Hematopoietic multipotent progenitor cell treated with erythropoietin and hydrocortisone succinate and interleukin-3 and kit ligand, for 17 days (in vitro differentiated cells): ENCODE measurements at regions not wholly inside any gene's neighbourhood (a gene's known extent, or its start where the extent isn't known, plus 50 kb on each side); places are given as distances from the start of the nearest gene placed in this dataset.
"Not testable (repeated sequence)": the region's sequence is repeated elsewhere in the genome, so short reads cannot be mapped to it uniquely, and the experiment has no call there.

Source experiments
- DNase-seq: peaks from one replicate; pipeline ENCODE4 v3.0.0-alpha.2; 2015; ENCODE audit warnings: low spot score

DNA sequence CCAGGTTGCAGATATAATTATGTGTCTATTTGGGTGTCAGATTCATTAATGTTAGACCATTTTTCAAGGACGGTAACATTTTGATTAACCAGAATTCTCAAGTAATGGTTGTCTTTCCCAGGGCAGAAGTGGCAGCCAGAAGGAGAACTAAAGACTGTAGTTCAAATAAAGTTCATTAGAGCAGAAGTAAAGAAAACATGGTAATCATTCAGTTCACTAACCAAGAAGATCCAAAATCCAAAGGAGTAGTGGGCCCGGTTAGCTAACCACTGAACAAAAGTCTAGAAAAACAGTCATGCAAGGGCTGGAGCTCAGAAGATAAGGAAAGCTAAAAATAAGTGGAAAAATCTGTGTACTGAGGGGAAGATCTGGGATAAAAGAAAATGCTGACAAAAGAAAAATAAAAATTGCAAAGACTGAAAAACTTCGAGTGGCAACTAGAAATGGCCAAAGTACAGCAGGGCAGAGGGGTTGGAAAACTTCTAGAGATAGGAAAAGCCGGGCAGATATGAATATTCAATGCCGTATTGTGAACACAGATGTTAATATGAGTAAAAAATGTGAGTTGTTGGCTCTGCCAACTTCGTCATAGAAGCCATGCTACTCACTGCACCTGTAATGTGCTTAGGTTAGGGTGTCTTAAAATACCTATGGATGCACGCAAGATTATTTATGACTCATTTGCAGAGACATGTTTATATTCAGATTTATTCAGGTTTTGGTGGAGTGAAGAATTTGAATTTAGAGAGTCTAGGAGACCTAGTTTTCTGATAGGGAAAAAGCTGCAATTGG, 925.9 kb downstream of the LTN1 start:
- DNase-seq: no peak

DNA sequence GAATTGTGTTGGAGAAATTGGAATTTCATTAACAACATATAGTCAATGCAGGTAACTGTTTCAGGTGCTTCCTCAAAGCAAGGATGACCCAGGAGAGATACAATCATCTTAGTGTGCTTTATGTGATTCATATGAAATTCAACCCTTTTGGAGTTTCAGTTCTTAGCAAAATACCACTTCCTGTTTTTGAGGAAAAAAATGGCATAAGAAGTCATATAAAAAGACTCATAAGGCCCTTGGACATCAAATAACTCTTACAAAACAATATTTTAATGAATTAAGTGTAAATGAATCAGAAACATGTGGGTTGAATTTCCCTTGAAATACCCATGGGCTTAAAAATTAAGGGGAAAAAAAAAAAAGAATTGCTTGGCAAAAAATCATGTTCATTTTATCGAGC, 926.6 kb downstream of the LTN1 start:
- DNase-seq: no peak

DNA sequence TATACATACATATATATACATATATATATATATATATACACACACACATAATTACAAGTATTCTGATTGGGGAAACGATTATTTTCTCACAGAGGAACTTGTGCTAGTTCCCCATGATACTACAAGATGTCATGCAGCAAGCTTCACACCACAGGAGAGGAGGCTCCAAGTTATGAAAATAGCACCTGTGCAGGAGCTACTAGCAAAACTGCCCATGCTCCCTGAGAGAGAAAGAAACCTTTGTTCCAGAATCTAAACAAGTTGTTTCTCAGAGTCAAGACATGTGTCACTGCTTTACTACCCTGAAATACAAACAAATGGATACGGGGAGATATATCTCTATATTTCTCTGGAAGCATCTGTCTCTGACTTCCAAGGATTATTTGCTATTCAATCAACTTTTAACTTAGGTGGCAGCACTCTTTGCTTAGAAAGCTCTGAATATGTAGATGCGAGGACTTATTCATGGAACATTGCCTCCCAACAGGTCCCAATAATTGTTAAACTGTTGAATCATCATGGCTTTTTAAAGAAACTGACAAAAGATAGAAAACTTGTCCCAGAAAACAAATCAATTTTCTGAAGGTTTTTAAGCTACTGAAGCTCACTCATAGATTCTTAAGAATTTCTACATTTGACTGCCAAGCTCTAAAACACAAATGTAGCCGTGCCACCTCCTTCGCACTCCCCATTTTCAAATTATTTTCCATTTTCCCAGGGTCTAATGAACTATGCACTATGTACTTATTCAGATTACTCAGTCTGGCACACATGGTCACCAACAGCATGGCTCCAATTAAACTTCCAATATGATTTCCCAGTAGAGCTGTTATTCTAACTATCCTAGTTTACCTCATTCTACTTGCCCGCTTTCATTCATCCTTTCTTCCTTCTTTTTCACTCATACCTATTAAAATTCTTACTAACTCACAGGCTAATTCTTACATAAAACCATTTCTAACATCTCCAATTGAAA, 929.1 kb downstream of the LTN1 start:
- no peak for DNase-seq

DNA sequence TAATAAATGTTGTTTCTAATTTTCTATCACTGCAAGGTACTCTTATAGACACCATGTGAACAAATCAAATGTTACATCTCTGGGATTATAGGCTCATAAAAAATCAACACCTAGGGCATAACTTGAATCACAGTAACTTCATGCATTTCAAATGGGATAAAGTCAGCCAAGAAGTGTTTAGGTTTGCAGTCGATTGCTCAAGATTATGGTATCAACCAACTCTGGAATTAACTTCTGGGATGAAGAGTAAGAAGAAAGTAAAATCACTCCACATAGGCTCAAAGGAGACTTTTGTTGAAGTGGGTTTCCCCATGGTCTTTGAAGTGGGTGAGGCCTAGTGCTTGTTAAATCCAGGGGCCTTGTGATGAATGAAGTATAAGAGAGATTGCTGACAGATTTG, 939.7 kb downstream of the LTN1 start:
- DNase-seq: not testable (repeated sequence)

DNA sequence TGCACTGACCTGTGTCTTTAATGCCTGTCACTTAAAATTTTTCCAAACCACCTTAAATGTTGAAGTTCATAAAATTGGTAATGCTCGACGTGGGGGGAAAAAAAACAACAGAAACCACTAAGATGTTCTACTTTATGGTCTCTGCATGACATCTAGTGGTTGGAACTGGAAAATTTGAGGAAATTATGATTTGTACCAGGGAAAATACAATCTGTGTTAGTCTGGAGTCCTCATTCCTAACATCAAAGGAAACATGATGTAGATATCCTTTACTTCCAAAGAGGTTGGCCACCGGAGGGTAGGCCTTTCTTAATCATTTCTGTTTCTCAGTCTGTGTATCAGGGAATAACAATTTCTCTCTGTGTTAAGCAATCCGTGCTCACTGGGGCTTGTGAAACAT, 941.0 kb downstream of the LTN1 start:
- DNase-seq: not testable (repeated sequence)

DNA sequence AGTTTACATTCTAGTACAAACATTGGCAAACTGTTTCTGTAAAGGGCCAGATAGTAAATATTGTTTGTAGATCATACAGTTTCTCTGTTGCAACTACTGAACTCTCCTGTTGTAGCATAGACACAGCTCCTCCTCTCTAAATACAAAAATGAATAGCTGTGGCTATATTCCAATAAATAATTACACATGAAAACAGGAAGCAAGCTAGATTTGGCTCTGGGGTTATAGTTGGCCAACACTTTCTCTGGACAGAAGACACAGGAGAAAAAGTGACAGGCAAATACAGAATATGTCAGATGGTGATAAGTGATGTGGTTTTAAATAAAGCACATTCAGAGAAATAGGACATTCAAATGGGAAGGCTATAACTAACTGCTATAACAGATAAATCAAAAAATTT, 957.0 kb downstream of the LTN1 start:
- not testable (repeated sequence) for DNase-seq

DNA sequence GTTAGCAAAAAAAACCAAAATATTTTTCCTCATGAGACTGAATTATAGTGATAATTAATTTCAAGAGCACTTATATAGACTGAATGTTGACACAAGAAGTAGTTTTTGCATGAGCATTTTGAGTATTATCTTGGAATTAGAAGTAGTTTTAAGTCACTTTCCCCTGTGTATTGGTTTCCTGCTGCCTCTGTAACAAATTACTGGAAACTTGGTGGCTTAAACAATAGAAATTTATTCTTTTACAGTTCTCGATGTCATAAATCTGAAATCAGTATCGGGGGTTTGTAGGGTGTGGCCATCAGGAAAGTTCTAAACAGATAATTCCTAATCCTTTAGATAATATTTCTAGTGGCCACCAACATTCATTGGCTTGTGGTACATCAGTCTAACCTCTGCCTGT, 957.8 kb downstream of the LTN1 start:
- DNase-seq: not testable (repeated sequence)

DNA sequence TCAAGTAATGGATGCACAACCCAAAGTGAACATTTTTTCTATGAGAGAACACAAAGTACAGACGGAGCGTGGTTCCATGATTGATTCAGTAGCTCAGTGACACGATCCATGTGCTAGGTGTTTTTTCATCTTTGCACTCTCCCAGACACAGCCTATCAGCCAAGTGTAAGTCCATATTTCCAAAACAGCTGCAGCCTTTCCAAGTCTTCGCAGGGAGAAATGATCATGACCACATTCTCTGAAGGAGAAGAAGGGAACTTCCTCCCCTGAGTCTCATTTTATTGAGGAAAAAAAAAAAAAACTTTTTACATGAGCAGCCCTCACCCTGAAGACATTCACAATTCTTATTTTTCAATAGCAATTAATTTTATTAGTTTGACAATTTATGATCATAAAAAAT, 958.3 kb downstream of the LTN1 start:
- DNase-seq: not testable (repeated sequence)

DNA sequence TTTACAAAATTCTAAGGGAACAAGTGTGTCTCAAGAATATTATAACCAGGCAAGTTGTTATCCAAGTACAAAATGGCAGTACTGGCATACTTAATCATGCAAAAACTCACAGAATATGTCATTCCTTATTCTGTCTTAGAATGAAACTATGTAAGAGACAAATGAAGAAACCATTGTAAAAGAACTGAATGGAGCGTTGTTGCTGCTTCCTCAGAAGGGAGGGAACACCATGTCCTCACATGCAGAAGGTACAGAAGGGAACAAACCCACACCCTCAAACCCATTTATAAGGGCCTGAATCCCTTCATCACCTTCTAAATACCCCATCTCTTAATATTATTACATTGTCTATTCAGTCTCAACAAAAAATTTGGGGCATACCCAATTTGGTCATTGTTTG, 960.0 kb downstream of the LTN1 start:
- DNase-seq: not testable (repeated sequence)

DNA sequence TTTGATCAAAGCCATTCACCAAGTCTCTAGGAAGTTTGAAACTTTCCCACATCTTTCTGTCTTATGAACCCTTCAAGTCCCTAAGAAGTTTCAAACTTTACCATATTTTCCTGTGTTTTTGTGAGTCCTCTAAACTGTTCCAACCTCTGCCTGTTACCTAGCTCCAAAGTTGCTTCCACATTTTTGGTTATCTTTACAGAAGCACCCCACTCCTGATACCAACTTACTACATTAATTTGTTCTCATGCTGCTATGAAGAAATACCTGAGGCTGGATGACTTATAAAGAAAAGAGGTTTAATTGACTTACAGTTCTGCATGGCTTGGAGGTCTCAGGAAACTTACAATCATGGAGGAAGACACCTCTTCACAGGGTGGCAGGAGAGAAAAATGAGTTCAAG, 961.6 kb downstream of the LTN1 start:
- not testable (repeated sequence) for DNase-seq

DNA sequence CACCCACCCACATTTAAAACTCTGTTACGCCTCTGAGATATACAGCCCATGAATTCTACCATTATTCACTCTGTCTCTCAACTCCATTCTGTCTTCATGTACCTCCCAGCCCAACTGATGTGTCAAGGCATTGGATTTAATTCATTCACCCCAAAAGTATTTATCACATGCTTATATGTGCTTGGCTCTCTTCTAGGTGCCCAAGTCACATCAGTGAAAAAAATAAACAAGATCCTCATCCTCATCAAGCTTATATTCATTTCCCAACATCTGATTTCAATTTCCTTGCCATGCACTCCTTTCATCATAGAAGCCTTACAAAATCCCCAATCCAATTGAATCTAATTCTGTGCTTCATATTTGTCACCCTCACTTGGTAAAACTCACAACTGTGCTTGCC, 967.6 kb downstream of the LTN1 start:
- DNase-seq: no peak

DNA sequence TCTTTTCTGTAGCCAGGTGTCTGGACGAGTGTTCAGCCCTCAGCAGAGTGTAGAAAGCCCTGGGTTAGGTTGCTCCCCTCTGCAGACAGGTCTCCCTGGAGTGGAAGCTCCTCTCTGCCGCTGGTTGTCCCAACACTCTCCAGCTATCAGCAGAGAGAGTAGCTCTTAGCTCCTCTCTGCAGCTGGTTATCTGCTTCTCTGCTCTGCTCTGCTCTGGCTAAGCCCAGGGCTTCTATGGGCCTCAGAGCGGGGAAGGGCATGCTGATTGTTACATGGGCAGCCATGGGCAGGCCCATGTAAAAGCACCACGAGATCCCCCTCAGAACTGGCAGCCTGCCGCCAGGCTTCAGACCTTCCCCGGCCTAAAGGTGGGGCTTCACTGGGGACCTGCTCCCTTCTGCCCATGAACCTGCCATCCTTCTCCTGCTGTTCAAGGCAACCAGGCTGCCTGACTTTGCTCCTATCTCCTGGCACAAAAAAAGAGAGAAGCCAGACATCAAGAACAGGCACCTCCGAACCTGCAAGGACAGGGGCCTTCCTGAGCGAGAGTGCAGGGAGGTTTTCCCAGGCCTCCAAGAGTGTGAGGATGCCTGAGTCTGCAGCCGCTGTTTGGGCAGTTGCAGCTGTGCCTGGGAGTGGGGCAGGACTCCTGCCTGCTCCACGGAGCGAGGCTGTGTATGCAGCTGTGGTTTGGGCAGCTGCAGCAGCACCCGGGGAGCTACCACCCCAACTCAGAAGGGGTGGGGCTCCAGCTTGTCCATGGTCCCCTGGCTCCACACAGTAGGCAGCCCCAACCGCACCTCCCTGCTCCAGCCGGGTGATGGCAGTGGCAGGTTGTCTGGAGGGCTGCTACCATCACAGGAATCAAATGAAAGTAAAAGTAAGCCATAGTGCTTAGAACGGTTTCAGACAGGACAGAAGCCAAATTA, 973.7 kb downstream of the LTN1 start:
- no peak for DNase-seq

DNA sequence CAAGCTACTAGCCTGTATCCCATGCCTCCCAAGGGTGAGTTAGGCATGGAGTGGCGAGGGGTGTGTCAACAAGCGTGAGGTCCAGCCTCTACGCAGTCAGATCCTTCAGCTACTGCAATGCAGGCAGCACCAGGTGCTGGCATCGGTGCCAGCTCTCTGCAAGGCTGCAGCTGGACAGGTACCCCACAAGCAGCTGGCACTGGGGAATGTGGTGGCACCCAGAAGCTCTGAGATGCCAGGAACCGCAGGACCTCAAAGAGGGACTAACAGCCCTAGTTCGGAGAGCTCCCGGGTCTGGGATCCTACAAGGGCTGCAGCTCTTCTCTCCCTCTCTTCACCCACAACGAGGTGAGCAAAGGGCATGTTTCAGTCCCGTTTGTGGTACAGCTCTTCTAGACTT, 974.5 kb downstream of the LTN1 start:
- no peak for DNase-seq

DNA sequence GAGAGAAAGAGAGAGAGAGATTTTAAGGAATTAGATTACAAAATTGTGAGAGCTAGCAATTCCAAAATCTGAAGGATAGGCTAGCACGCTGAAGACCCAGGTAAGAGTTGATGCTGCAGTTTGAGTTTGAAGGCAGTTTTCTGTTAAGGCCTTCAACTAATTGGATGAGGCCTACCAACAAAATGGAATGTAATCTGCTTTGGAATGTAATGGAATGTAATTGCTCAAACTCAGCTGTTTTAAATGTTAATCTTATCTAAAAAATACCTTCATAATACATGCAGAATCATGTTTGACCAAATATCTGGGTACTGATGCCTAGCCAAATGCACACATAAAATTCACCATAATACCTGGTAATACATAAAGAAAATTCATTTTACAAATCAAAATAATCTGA, 976.1 kb downstream of the LTN1 start:
- no peak for DNase-seq

DNA sequence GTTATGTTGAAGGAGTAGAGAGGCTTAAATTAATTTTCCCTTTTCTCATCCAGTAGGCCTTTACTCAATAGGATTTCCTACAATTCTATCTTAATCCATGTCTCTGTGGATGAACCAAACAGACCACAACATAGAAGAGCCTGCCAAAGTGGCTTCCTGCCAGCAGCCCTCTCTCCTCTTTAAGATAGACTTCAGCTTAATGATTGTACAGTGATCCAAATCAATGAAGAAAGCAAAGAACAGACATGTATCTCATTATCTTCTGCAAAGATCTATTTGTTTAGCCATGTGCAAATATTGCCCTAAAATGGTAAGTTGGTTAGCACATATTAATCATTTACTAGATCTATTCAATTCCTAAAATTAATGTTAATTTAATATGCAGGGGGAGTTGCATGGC, 979.6 kb downstream of the LTN1 start:
- DNase-seq: not testable (repeated sequence)

DNA sequence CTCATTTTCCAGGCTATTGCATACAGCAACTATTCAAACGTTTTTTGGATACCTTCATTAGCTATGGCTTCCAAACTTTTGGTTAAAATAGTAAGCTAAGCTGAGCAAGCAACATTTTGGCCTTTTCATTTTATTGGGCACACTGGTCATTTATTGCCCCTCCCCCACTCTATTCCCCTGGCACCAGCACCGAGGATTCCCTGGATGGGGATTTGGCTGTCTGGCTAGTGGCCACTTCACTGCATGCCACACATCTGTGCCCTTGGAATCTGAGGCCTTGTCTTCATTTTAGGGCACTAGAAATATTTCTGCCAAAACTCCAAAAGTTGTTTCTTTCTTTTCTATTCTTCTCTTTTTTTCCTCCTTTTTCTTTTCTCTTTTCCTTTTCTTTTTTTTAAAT, 980.7 kb downstream of the LTN1 start:
- DNase-seq: not testable (repeated sequence)

DNA sequence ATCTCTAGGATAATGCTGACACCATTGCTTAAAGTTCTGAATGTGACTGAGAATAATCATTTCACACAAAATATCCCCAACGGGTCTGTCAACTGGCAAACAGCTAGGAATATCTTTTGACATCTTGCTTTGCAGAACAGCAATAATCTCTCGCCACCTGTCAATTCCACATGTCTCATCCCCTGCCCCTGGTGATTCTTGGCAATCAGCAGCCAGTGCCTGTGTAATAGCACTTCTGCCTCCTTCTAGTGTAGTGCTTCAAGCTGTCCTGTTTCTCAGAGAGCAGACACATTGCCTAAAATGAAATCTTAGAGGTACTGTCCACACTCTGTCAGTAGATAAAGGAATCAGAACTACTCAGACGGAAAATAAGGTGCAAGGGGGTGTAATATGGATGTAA, 984.4 kb downstream of the LTN1 start:
- DNase-seq: not testable (repeated sequence)

DNA sequence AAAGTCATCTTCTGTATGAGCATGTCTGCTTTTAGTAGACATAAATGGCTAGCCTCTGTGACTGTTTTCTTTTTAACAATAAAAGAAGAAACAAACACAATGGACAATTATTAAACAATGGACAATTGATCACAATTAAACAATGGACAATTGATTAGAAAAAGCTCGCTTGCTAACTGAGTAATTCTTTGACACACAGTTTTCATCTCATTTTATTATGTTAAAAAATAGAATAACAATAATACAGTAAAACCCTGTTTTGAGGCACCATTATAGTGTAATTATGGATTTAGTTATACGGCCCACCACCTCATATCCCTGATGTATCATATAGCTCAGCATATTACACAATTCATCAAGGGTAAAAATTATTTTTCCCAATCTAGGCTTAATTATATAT, 989.0 kb downstream of the LTN1 start:
- DNase-seq: not testable (repeated sequence)

DNA sequence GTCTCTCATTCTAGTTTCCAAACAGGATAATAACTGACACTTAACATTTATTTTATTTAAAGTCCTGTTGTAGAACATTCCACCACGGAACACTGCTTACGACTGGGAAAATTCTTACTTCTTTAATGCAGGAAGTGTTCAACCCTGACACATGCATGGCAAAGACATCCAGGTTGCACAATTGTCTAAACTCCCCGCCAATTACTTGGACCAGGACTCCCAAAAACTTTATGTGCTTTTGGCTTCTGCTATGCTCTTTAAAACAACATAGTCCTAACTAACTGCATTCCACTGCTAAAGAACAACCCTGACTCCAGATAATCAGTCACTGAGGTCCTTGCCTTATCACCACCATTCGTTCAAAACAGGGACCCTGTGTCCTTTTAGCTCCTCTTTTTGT, 995.8 kb downstream of the LTN1 start:
- not testable (repeated sequence) for DNase-seq

DNA sequence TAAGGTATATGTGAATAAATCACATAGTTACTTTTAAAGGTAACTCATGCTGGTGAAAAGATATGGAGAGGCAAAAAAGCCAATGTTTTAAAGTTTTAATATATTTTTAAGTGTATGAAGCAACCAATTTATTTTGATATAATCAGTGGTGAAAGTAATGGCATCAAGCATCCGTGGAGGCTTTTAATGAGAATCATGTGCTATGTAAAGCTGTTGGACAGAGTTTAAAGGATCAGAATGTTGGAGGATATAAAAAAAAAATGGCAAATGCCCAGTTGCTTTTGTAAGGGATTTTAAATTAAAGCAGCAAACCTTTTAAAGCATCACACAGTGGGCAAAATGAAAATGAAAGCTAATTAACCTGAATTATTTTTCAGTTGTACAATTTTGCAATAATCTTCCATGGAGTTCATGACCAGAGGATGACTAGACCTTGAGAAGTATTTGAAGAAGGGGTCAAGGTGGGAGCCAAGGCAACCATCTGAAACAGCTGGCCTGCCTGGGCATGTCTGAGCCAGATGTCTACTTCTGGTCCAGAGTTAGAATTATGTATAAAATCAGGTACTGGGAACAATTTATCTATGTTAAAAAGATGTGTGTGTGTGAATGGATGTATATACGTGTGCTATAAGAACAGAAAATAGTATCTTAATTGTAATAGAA, 1007.9 kb downstream of the LTN1 start:
- not testable (repeated sequence) for DNase-seq

DNA sequence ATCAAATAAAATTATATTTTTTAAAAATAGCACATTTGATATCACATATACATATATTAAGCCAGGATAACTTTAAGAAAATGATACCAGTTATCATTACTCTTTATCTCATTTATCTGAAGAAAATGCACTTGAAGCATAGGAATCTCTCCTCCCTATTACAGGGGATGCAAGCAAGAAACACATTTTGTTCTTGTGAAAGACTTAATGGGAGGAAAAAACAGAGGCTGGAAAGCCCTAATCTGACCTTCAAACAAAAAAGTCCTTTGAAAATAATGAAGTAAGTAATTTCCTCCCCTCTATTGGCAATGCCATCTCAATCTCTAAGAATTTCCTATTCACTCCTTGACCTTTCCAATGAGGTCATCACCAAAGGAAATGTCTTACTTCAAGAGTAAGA, 1012.6 kb upstream of the ADAMTS5 start:
- DNase-seq: not testable (repeated sequence)
